NCI-H2227 (cell line): ENCODE measurements at regions not wholly inside any gene's neighbourhood (a gene's known extent, or its start where the extent isn't known, plus 50 kb on each side); places are given as distances from the start of the nearest gene placed in this dataset.
A peak's percentile ranks its signal among the peaks of the same experiment; 100 is the strongest.

Experiments
- DNase-seq: peaks from one replicate; lab custom pipeline; 2025; ENCODE audit not compliant: unreplicated experiment; lab: John Stamatoyannopoulos, UW

DNA sequence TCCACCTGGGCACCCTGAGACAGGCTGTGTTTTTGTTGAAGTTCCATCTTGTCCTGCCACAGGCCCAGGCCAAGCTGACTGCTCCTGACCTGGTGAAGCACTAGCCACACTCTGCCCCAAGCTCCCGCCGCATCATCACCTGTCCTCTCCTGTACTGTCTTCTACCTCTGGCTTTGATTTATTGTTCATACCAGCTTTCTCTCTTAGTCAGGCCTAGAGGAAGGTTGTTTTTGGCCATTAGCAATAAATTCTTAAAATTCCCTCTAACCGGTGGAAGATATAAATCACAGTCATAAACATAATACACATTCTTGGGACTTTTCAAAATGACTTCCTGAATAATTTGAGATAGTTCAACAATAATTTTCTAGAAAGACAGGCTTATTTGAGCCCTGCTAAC is 169.4 kb downstream of the DAD1 start:
- no peak for DNase-seq

DNA sequence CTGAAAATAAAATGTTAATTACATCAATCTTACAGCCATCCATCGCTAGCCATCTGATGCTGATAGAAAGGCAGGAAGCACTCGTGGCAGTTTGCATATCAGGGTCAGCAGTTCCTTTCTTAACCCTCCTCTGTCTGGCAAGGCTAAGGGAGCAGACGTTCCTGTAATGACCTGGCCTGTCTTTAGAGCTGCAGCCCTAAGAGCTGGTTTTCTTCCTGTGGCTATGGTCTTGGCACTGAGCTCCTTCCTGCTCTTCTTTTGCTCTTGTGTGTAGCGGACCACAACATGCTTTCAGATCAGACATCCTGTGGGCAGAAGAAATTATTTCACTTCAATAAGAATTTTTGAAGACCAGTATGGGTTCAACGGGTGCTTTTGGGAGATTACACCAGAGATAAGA is 170.4 kb downstream of the DAD1 start:
- DNase-seq: no peak

DNA sequence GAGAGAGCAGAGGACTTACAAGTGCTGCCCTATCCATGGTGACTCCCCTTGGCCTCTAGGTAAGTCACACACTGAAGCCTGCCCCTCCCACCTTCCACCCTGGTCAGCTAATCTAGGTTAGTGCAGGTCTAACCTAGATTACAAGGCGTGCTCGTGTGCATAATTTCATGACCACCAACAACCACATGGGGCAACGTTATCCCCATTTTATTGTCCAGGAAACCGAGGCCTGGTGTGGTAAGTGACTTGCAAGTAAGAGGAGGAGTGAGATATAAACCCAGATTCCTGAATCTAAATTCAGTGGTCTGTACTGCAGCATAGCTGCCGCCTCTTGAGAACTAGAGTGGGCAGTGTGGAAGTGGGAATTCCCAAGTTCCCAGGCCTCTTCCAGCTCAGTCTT is 171.1 kb downstream of the DAD1 start:
- no peak for DNase-seq

DNA sequence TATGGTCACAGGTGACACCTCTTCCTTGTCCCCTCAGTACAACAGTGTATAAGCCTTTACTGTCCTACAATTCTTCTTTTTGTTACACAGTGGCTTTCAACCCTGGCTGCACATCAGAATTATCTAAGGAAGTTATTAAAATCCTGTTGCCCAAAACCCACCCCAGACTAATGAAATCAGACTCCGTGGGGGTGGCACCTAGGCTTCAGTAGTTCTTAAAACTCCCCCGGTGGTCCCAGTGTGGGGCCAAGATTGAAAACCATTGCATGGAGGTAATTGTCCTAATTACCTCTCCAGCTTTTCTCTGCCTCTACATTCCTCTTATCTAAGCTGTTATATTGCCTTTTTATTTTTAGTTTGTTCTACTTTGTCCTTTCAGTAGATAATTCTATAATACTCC is 172.8 kb downstream of the DAD1 start:
- DNase-seq: no peak

DNA sequence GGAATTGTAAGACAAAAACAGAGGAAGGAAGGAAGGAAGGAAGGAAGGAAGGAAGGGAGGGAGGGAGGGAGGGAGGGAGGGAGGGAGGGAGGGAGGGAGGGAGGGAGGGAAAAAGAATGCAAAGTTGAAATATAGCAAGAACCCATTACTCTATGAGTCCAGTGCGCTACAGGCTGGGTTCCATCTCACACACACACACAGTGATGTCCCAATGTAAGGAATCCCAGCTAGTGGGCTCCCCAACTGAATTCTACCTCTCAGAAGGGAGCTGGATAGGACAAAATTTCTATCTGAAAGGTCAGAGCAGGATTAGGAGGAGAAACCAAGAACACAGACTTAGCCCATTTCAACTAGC is 173.4 kb downstream of the DAD1 start:
- no peak for DNase-seq

DNA sequence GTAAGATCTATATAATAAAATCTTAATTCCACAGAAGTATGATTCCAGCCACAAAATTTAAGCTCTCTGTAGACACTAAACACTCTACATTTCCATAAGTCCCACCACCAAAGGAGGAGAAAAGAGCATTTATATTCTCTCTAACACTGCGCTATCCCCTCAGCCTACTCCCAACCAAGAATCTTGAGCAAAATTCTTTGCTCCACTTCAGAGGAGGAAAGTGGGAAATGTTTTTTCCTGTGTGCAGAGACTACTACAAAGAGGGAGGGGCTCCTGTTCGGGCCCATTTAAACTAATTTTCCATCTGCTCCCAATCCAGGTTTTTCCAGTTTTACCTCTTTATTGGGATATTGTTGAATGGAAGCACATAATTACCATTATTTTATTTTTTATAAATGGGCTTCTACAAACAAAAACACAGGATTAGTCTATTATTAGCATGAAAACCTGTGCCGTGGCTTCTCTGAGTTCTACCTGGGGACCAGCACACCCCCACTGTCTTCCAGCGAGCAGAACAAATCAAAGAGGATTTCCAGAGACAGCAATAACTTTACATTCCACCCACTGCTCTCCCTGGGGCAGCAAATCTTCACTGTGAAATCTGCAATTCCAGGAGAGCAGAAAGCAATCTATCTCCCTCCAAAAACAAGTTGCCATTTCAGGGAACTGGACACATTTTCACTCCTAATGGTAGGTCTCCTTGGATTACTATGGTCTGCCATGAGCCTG is 174.0 kb downstream of the DAD1 start:
- no peak for DNase-seq

DNA sequence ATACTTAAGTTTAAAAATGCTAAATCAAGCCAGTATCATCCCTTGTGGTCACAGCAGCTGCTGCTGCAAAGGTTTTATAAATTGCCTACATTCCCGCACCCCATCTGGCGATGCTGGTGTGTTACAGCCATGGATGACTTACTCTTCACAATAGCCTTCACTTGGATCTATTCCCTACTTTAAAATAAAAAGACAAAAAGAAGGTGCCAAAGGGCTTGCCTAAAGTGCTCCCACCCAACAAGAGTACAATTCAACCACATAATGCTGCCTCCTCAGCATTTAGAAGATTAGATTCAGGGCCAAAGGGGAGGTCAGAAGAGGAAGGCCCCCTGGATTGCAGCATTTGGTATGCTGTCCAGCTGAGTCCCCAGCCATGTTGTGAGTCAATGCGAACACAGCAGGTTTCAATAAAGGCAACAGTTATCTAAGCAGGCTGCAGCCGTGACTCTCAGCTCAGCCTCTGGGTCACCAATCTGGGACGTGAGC is 176.1 kb downstream of the DAD1 start:
- DNase-seq: peak; percentile 54

DNA sequence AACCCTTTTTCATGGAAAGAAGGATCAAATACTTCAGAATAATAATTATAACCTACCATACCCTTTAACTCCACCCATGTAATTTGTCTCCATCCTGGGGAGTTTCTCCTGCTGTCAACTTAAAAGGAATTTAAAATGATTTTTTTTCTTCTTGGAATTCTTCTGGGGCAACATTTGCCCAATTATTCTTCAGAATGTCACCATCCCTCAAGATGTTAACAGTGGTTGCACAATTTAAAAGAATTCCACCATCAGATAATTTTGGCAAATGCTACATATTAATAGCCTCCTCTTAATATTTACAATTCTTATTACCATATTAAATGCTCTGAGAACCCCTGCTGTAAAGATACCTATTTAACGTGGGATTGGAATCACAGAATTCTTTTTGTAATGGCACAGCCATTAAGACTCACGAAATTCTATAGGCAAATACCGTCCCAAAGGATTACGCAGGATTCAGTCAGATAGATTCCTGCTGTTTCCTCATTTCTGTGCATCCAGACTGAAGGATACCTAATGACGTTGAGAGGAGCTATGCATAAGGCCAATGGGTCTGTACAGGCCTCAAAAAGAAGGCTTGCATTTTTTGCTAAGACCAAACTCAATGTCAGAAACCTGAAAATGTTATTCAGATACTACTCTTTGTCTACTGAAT is 177.5 kb downstream of the DAD1 start:
- no peak for DNase-seq

DNA sequence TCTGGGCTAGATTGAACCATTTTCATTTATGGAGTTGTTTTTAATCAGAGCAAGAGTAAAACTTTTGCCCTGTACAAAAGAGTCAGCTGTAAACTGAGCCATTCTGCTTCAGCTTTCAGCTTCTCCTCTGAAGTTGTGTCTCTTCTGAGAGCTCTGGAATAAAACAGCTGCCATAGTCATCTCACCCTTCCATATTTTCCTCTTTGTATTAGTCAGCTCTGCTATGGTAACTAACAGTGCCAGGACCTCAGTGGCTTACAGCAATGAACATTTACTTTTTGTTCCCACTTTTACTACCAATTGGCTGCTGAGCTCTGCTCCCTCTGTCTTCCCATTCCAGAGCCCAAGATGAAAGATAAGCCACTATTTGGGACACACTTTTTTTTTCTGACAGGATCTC is 178.5 kb downstream of the DAD1 start:
- DNase-seq: no peak

DNA sequence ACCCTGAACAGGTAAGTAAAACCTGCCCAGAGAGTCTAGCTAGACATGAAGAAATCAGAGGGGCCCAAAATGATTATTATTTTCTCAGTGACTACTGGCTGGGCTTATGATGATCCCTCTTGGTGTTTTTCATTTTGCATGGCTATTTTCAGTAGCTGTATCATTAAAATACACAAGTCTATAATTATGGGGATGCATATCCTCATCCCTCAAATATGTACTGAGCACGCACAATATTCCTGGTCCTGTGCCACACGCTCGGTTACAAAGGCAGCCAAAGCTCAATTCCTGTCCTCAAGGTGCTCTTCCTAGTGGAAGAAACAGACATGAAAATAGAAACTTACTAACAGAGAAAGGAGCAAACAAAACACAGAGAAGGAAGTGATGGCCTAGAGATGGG is 180.0 kb downstream of the DAD1 start:
- peak; percentile 7 for DNase-seq

DNA sequence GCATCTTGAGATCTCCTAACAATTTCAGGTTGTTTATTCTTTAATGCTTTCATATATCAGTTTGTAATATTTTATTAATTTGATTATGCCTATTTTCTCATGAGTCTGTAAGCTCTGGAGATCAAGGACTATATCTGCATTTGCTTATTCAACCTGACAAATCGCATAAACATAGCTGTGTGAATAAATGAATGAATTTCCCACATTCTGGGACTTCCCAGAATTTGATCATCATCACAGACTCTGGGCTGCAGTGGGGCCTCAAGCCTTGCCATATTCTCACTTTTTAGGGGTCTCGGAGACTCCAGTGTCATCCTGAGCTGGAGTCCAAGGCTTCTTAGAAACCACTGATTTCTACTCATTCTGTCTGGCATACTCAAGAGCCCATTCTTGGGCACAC is 180.5 kb downstream of the DAD1 start:
- DNase-seq: no peak

DNA sequence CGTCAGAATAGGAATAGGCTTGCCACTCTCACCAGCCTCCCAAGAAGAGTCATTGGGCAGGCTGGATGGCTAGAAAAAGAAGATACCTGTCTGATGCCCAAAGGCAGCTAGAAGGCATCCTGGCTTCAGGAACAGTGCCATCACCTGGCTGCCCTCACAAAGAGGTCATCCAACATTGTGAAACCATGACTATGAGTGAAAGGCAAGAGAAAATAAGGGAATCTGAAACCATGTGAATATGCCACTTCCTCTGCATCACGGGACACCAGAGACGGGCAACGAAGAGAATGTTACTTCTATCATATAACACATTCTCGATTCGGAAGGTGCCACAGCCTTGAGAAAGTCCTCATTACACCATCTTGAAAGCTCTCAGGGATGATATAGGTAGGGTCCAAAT is 182.0 kb downstream of the DAD1 start:
- no peak for DNase-seq

DNA sequence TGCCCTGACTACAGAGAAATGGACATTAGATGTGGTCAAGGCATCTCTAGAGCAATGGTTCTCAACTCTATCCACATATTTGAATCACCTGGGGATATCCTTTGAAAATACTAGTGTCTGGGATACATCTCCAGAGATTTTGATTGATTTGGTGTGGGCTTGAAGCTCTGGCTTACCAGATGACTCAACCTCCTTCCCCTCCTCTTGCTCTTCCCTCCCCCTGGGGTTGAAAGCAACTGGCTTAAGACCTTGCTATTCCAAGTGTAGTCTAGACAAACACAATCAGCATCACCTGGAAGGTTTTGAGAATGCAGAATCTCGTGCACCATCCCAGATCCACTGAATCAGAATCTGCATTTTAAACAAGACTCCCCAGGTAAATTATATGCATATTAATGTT is 183.8 kb downstream of the DAD1 start:
- no peak for DNase-seq

DNA sequence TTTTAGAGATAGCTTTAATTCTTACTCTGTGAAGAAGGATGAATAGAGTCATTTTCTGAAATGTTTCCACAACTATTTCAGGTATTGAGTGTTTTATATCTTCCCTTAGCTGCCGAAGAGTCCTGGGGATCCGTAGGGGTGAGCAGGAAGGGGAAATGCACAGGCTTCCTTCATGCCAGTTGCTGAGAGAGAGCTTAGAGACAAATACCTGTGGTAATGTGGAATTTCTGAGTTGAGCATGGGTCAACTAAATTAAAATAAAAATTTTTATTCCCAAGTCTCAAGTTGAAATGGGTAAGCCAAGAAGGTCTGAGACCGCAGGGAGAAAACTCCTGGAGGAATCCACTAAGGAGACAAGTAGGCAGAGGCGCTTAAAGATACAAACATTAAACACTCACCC is 185.7 kb downstream of the DAD1 start:
- DNase-seq: no peak

DNA sequence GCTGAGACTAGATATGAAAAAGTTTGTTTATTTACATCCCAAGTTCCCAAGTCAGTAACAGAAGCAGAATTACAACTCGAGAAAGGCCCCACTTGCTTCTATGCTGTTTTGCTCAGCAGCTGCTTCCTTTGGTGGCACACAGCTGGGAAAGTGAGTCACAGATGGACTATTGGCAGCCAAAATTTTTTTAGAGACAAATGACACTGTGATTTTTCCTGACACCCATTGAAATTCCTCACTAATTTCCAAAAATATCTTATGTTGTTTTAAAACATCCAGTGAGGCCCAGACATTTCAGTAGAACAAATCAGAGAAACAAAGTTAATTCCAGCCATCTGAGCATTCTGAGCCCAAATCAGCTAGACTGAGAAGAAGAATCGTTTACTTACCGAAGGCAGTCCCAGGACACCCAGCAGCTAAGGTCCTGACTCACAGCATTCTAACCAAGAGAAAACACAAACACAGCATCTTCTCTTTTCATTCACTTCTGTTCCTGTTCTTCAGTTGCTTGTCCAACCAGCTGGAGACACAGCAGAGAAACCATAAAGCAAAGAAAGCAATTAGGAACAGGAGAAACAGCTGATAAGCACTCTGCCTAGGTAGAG is 188.3 kb downstream of the DAD1 start:
- DNase-seq: no peak

DNA sequence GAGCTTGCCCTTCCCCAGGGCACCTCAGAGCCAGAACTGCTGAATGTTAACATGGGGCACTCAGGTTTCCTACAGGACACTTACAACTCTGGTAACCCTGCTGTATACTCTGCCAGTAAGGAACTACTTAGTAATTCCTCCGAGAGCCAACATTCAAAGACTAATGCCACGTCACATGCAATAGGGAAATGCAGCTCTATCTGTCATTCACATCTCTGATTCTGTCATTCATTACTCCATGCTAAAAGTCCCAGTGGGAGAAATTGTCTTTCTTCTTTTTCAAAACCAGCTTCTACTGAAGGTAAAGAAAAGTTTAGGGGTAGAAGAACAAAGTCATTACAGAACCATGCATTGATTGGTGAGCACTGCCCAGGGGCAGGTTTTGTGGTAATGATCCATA is 189.2 kb downstream of the DAD1 start:
- DNase-seq: no peak

DNA sequence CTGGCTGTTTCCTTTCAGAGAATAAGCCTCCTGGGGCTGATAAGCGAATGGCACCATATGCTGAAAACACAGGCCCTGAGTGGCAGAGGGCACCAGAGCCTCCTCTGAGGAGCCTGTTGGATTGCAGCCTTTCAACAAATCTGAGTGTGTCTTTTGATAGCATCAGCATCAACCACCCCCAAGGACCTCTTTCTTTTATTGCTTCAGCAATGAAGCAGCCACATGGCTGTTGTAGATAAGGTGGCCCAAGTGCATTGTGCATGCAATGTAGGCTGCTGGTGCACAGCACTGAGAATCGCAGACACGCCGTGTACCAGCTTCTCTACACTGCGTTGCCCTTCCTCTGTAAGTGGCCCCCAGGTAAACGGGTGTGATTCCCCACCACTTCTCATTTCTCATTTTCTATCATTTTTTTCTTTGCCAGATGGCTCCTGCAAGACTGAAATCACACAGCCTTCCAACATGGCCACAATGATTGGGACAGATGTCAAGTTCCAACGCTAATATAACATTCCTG is 191.7 kb downstream of the DAD1 start:
- DNase-seq: no peak

DNA sequence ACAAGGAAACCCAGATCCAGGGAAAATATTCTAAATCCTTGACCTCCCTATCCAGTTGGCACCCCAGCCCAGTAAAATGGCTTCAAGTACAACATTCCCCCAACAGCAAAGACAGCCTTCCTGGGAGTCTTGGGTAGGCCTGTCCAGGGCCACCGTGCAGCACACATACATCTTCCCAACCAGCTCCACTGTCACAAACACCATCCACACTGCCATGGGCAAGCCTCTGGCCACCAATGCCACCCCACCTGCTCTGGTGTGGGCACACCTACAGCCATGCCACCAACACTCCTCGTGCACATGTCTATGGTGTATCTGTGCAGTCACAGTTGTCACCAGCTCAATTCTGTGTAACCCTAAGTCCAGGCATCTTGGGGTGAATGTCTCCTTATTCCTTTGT is 193.2 kb downstream of the DAD1 start:
- no peak for DNase-seq

DNA sequence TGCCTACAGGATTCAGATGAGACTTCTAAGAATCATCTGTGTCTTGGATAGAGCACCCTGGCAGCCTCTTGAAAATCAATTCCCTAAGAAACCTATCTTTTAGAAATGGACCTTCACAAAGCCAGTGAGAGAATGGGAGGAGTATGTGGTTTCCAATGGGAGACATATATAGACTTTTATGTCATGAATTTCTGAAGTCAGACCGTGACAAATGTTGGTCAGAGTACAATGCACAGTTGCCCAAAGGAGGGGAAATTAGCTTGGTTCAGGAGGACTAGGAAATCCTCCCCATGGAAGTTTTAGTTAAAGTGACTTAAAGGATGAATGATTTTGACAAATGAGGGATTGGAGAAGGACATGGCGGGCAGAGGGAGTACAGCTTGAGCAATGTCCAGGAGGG is 194.4 kb downstream of the DAD1 start:
- DNase-seq: no peak

DNA sequence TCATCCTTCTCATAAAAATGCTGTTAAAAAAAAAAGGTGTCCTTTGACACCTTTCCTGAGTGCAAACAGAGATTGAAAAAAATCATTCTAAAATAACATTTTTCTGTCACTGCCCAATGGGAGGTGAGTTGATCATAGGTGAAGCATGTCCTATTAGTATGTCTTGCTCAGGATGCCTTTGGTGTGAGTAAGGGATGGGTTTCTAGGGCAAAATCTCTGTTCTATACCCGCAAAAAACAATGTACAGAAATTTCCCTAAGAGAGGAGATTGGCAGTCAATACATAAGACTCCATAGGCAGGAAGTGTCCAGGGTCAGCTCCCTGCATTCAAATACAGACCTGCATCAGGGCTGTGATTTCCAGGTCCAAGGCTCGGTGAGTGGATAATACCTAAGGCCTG is 195.2 kb downstream of the DAD1 start:
- DNase-seq: no peak

DNA sequence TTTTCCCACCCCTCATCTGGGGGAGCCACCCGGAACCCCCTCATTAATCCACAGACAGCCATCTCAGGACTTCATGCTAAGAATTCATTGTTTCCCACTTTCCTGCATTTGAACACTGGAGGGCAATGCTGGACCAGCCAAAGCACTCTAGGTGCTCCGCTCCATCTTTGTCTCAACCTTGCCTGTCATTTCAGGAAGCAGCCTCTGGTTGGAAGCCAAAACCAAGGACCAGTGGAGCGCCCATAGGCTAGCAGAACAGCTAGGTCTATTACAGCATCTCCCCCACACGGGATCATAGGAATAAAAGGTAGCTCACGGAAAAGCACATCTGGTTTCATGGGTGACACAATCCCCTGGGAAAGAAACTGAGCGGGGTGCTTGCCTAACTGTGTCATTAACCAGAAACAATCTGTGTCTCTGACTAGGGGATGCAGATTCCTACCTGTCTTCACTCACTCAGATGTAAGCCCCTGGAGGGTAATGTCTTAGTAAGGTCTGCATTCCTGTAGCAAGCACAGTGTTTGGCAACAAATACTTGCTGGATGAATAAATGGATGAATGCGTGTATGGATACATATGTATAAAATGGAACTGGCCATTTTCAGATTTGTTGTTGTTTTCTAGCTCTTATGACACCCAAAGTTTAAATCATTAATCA is 197.0 kb downstream of the DAD1 start:
- peak; percentile 54 for DNase-seq
